GM12878 (cell line): ENCODE measurements at regions not wholly inside any gene's neighbourhood (a gene's known extent, or its start where the extent isn't known, plus 50 kb on each side); places are given as distances from the start of the nearest gene placed in this dataset.
"Not testable (repeated sequence)": the region's sequence is repeated elsewhere in the genome, so short reads cannot be mapped to it uniquely, and the experiment has no call there.

Experiments
- ATAC-seq: fragments of 200-7000 bp; cut with Tn5 transposase; 3 replicates; pipeline ENCODE4 v1.9.1; 2020; ENCODE audit warnings: mild to moderate bottlenecking, moderate library complexity
- BruUV-seq: library from RNA; stranded (reverse); fragments of 400-500 nt; replicated peaks from 2 replicates; lab custom pipeline; 2021; lab: Mats Ljungman, UMichigan
- CTCF ChIA-PET: fragments of 300-600 bp; sonication (Branson Sonifier 250); formaldehyde crosslinking; extraction: SDS; loops from one replicate; lab custom pipeline; 2021; ENCODE audit warnings: inconsistent platforms; lab: Yijun Ruan, JAX
- POLR2A ChIA-PET: fragments of 350-600 bp; formaldehyde crosslinking; extraction: SDS; loops from one replicate; lab custom pipeline; 2021; ENCODE audit warnings: inconsistent platforms; lab: Charles Lee
- RAD21 ChIA-PET: fragments of 300-600 bp; sonication (Branson Sonifier 250); formaldehyde crosslinking; loops from one replicate; lab custom pipeline; 2023; ENCODE audit warnings: antibody characterized with exemption; ENCODE audit not compliant: unreplicated experiment; lab: Charles Lee
- SMC1A ChIA-PET: fragments of 300-600 bp; sonication (Branson Sonifier 250); formaldehyde crosslinking; loops from one replicate; lab custom pipeline; 2023; ENCODE audit not compliant: unreplicated experiment, uncharacterized antibody; lab: Charles Lee
- DNase-seq: peaks from one replicate; pipeline ENCODE4 v3.0.0-alpha.2; 2011; ENCODE audit warnings: low read depth, low spot score
- FAIRE-seq: peaks from 3 replicates; lab custom pipeline; 2011; peaks lifted over from hg19 to GRCh38; lab: Jason Lieb, UNC
- H2AFZ ChIP-seq: 2 replicates; pipeline ENCODE4 v1.6.0; 2011; ENCODE audit warnings: low read depth, low read length, control low read depth; ENCODE audit not compliant: control insufficient read depth
- H3K27ac ChIP-seq: 2 replicates; pipeline ENCODE4 v1.5.1; 2011; ENCODE audit warnings: control low read depth; ENCODE audit not compliant: control insufficient read depth, insufficient read depth
- H3K27me3 ChIP-seq, 2 experiments: replicated peaks in 1 of 2; 2 replicates each; pipeline versions ENCODE4 v1.6.0 to v1.6.1; 2011; ENCODE audit warnings: low read length in 1 of 2; ENCODE audit not compliant: control insufficient read depth in 2 of 2, insufficient read depth in 2 of 2
- H3K36me3 ChIP-seq, 2 experiments: 2 replicates each; pipeline ENCODE4 v1.5.1; 2011; ENCODE audit warnings: low read length in 1 of 2; ENCODE audit not compliant: control insufficient read depth in 2 of 2, insufficient read depth in 2 of 2
- H3K4me1 ChIP-seq: 2 replicates; pipeline ENCODE4 v1.6.1; 2011; ENCODE audit warnings: mild to moderate bottlenecking, low read length, moderate library complexity, mixed read lengths; ENCODE audit not compliant: control insufficient read depth, insufficient read depth
- H3K4me2 ChIP-seq: 2 replicates; pipeline ENCODE4 v1.6.0; 2011; ENCODE audit warnings: control low read depth; ENCODE audit not compliant: control insufficient read depth, insufficient read depth
- H3K4me3 ChIP-seq: fragments of 200-600 bp; sonication (generic); 2 replicates; pipeline ENCODE4 v1.5.1; 2016
- H3K79me2 ChIP-seq: 2 replicates; pipeline ENCODE4 v1.6.0; 2011; ENCODE audit warnings: low read length; ENCODE audit not compliant: control insufficient read depth, insufficient read depth
- H3K9ac ChIP-seq: 2 replicates; pipeline ENCODE4 v1.8.0; 2011; ENCODE audit warnings: low read length, control low read depth, mixed read lengths; ENCODE audit not compliant: control insufficient read depth, insufficient read depth
- H3K9me3 ChIP-seq: replicated peaks from 3 replicates; pipeline ENCODE4 v1.5.1; 2011; ENCODE audit warnings: mild to moderate bottlenecking, low read length; ENCODE audit not compliant: control insufficient read depth, insufficient read depth
- H4K20me1 ChIP-seq: 2 replicates; pipeline ENCODE4 v1.6.0; 2011; ENCODE audit not compliant: control insufficient read depth, insufficient read depth
- WGBS: methylation state at CpG from one replicate; pipeline ENCODE4 v1.1.6; 2016; ENCODE audit warnings: low lambda C conversion rate; ENCODE audit not compliant: insufficient replicate concordance, insufficient coverage; ENCODE audit errors: missing lambda C conversion rate; 5-methylcytosine and 5-hydroxymethylcytosine counted together
- in situ Hi-C: fragments of 300-500 bp; cut with MboI; formaldehyde crosslinking; loops from 9 replicates; pipeline ENCODE4 v1.14.3; 2018; ENCODE audit warnings: mixed read lengths
- intact Hi-C: fragments of 100-400 bp; cut with micrococcal nuclease; formaldehyde crosslinking; loops from one replicate; pipeline ENCODE4 v1.14.2; 2022; ENCODE audit not compliant: unreplicated experiment

DNA sequence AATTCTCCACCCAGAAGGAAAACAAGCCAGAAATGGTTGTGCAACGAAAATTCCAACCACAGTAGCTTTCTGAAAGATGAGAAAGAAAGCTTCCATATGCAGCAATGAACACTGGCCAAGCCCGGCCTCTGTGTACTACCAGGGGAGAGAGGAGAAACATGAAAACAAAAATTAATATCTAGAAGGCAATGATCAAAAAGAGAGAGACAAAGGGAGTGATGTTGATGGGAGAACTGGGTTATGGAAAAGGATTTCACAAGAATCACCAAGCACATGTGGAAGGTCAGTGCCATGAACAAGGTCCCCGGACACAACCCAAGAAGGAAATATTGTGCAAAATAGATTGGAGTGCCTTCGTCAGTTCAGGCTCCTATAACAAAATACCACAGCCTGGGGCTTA, 217.4 kb downstream of the NPIPA8 start:
- FAIRE-seq, ATAC-seq, H2AFZ ChIP-seq, H3K9me3 ChIP-seq, H3K27me3 ChIP-seq, DNase-seq, POLR2A ChIA-PET, H3K36me3 ChIP-seq, intact Hi-C loops, RAD21 ChIA-PET, H3K9ac ChIP-seq, H4K20me1 ChIP-seq, CTCF ChIA-PET, in situ Hi-C loops, H3K79me2 ChIP-seq, BruUV-seq, H3K4me1 ChIP-seq, H3K4me3 ChIP-seq, H3K27ac ChIP-seq, H3K4me2 ChIP-seq: not testable (repeated sequence)
- 17% methylated on average over 2 of the region's 4 CpGs for WGBS
- SMC1A ChIA-PET, result interaction anchor here (0.6 kb wide), 1 partner anchor 133 kb away, joined by 3 read pairs; no protein-coding TSS in a partner anchor

DNA sequence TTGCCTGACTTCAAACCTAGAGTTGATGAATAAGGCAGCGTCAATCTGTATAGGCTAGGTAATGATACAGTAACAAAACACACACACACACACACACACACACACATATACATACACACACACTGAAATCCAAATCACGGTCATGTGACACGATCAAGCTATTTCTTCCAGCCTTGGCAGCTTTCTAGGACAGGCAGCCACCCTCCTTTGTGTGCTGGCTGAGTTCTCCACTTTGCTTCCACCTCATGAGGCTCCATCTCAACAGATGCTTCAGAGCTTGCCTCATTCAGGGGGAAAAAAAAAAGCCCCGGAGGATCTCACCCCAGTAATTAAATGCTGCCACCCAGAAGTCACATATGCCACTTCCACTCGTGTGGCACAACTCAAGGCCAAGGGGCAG, 217.9 kb downstream of the NPIPA8 start:
- ATAC-seq, POLR2A ChIA-PET, FAIRE-seq, BruUV-seq, H3K4me2 ChIP-seq, DNase-seq, CTCF ChIA-PET, H3K9ac ChIP-seq, H2AFZ ChIP-seq, H3K79me2 ChIP-seq, H3K4me1 ChIP-seq, H3K4me3 ChIP-seq, H3K36me3 ChIP-seq, intact Hi-C loops, H4K20me1 ChIP-seq, H3K9me3 ChIP-seq, H3K27me3 ChIP-seq, RAD21 ChIA-PET, H3K27ac ChIP-seq, in situ Hi-C loops: not testable (repeated sequence)
- SMC1A ChIA-PET, result interaction anchor here (0.6 kb wide), 1 partner anchor 133 kb away, joined by 3 read pairs; no protein-coding TSS in a partner anchor
- WGBS, result 0% methylated on average over 2 of the region's 5 CpGs

DNA sequence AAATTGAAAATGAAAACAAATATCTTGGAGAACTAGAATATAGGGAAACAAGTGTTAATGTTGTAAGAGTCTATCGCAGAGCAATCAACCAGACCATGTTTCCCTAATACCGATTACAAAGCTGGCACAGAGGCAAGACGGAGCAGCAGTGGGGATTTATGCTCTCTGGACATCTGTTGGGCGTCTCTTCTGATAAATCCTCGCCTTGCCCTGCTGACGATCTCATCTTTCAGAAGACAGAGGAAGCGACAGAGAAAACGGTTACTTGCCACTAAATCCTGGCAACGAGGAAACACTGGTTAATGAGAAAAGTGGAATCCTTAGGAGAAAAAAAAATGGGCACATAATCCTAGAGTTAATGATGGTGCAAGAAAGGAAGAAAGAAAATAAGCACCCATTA, 218.5 kb downstream of the NPIPA8 start:
- H3K79me2 ChIP-seq, H3K4me2 ChIP-seq, H3K4me1 ChIP-seq, H3K4me3 ChIP-seq, H3K36me3 ChIP-seq, H3K27ac ChIP-seq, H3K9ac ChIP-seq, H3K9me3 ChIP-seq, H4K20me1 ChIP-seq, H2AFZ ChIP-seq, ATAC-seq, in situ Hi-C loops, DNase-seq, RAD21 ChIA-PET, BruUV-seq, intact Hi-C loops, FAIRE-seq, POLR2A ChIA-PET, H3K27me3 ChIP-seq, SMC1A ChIA-PET, CTCF ChIA-PET: not testable (repeated sequence)
- 31% methylated on average over 9 of the region's 9 CpGs for WGBS

DNA sequence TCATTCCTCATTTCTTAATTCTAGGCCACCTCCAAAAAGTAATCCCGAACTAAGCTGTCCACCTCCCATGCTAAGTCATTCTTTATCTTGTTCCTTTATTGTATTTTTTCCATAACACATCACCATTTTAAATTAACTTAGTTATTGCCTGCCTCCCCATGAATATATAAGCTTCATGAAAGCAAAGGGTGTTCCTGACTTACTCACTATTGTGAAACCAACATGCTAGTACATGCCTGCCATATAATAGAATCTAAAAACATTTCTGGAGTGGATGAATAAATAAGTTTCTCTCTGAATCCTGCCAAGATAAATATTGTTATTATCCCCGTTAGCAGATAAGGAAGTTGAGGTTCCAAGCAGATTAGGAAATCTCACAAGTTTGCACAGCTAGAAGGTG, 232.1 kb downstream of the NPIPA8 start:
- H3K9ac ChIP-seq, H3K27ac ChIP-seq, POLR2A ChIA-PET, H3K4me1 ChIP-seq, H3K27me3 ChIP-seq, H4K20me1 ChIP-seq, H3K79me2 ChIP-seq, ATAC-seq, H3K4me3 ChIP-seq, DNase-seq, SMC1A ChIA-PET, H2AFZ ChIP-seq, H3K9me3 ChIP-seq, H3K4me2 ChIP-seq, FAIRE-seq, BruUV-seq, intact Hi-C loops, CTCF ChIA-PET, in situ Hi-C loops, RAD21 ChIA-PET, H3K36me3 ChIP-seq: not testable (repeated sequence)
- WGBS, result no CpG with 5 or more reads among the region's 2 CpGs
